ENCODE measurements at regions not wholly inside any gene's neighbourhood (a gene's known extent, or its start where the extent isn't known, plus 50 kb on each side); places are given as distances from the start of the nearest gene placed in this dataset.

DNA sequence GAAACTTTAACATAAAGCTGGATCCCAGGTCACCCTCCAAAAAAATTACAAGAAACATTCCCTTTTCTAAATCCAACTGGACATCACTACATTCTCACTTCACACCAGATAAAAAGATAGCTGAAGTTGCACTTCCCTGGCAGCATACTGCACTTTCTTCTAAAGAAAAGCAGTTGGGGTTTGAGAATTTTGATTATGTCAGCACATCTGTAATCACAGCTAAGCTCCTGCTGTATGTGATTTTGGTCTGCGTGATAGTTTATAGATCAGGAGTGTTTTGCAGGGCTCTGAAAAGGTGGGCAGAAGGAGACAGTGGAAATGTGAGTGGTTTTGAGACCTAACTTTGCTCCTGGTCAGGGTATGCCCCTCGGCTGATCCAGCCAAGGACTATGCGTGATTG lies 199.1 kb upstream of the AKR1E2 start:
- TF ChIP-seq, protein P1, sequence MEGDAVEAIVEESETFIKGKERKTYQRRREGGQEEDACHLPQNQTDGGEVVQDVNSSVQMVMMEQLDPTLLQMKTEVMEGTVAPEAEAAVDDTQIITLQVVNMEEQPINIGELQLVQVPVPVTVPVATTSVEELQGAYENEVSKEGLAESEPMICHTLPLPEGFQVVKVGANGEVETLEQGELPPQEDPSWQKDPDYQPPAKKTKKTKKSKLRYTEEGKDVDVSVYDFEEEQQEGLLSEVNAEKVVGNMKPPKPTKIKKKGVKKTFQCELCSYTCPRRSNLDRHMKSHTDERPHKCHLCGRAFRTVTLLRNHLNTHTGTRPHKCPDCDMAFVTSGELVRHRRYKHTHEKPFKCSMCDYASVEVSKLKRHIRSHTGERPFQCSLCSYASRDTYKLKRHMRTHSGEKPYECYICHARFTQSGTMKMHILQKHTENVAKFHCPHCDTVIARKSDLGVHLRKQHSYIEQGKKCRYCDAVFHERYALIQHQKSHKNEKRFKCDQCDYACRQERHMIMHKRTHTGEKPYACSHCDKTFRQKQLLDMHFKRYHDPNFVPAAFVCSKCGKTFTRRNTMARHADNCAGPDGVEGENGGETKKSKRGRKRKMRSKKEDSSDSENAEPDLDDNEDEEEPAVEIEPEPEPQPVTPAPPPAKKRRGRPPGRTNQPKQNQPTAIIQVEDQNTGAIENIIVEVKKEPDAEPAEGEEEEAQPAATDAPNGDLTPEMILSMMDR (IDR thresholded peaks at IDR 0.05; ENCODE audit: low read depth, low read length): no peak
- TF ChIP-seq MAX (IDR thresholded peaks at IDR 0.05; ENCODE audit: low read depth, low read length): no peak
- no peak for TF ChIP-seq POLR2A (IDR thresholded peaks at IDR 0.05; ENCODE audit: extremely low read depth, insufficient read length)
- no peak for TF ChIP-seq MYC (IDR thresholded peaks at IDR 0.05; ENCODE audit: low read depth, low read length)

Measured in NB4 (cell line).